Neural cell (in vitro differentiated cells): ENCODE measurements at regions not wholly inside any gene's neighbourhood (a gene's known extent, or its start where the extent isn't known, plus 50 kb on each side); places are given as distances from the start of the nearest gene placed in this dataset.

Experiments
- H2AFZ ChIP-seq: fragments of 200-600, 300-800 bp; sonication (generic), shearing (Covaris generic); 2 replicates; pipeline ENCODE4 v1.6.0; 2014; ENCODE audit warnings: low read depth, mild to moderate bottlenecking, antibody characterized with exemption, low read length, moderate library complexity
- H3F3A ChIP-seq: fragments of 200-600 bp; shearing (Covaris generic); 2 replicates; pipeline ENCODE4 v1.6.1; 2016; ENCODE audit warnings: mild to moderate bottlenecking, moderate library complexity, mixed read lengths, antibody characterized with exemption, low read length; ENCODE audit not compliant: insufficient read depth, poor library complexity, severe bottlenecking
- H3K27ac ChIP-seq: fragments of 200-600, 300-800 bp; sonication (generic), shearing (Covaris generic); 2 replicates; pipeline ENCODE4 v1.5.1; 2014; ENCODE audit warnings: mild to moderate bottlenecking, low read length, moderate library complexity
- H3K27me3 ChIP-seq: fragments of 300-800, 200-600 bp; sonication (generic), shearing (Covaris generic); 2 replicates; pipeline ENCODE4 v1.6.0; 2014; ENCODE audit warnings: mild to moderate bottlenecking, low read depth, low read length, moderate library complexity; ENCODE audit not compliant: insufficient read depth
- H3K36me3 ChIP-seq: fragments of 300-800, 200-600 bp; sonication (generic), shearing (Covaris generic); 2 replicates; pipeline ENCODE4 v1.5.1; 2014; ENCODE audit warnings: mild to moderate bottlenecking, antibody characterized with exemption, low read length, moderate library complexity; ENCODE audit not compliant: insufficient read depth
- H3K4me2 ChIP-seq: fragments of 300-800, 200-600 bp; sonication (generic), shearing (Covaris generic); 2 replicates; pipeline ENCODE4 v1.6.0; 2014; ENCODE audit warnings: mild to moderate bottlenecking, low read length
- H3K4me3 ChIP-seq: fragments of 300-800, 200-600 bp; sonication (generic), shearing (Covaris generic); 2 replicates; pipeline ENCODE4 v1.5.1; 2014; ENCODE audit warnings: mild to moderate bottlenecking, low read length, moderate library complexity
- H3K79me2 ChIP-seq: fragments of 200-600 bp; shearing (Covaris generic); replicated peaks from 2 replicates; pipeline ENCODE4 v1.6.0; 2014; ENCODE audit warnings: mild to moderate bottlenecking, low read length, moderate library complexity; ENCODE audit not compliant: insufficient read depth
- H3K9ac ChIP-seq: fragments of 300-800, 200-600 bp; sonication (generic), shearing (Covaris generic); 2 replicates; pipeline ENCODE4 v1.6.1; 2016; ENCODE audit warnings: mild to moderate bottlenecking, low read length, mixed read lengths
- H3K9me2 ChIP-seq: fragments of 200-600 bp; shearing (Covaris generic); 2 replicates; pipeline ENCODE4 v1.6.1; 2016; ENCODE audit warnings: mild to moderate bottlenecking, low read length, mixed read lengths; ENCODE audit not compliant: insufficient read depth
- H3K9me3 ChIP-seq: fragments of 200-600, 300-800 bp; sonication (generic), shearing (Covaris generic); 2 replicates; pipeline ENCODE4 v1.6.1; 2016; ENCODE audit warnings: mild to moderate bottlenecking, mixed run types, low read length, moderate library complexity, mixed read lengths
- H4K20me1 ChIP-seq: fragments of 200-600 bp; shearing (Covaris generic); 2 replicates; pipeline ENCODE4 v1.6.1; 2016; ENCODE audit warnings: mild to moderate bottlenecking, mixed run types; ENCODE audit not compliant: insufficient read depth
- EP300 ChIP-seq: fragments of 450-650 bp; conservative IDR thresholded peaks from 2 replicates; pipeline ENCODE4 v1.6.1; 2014; ENCODE audit warnings: antibody characterized with exemption, mild to moderate bottlenecking, moderate library complexity; ENCODE audit not compliant: poor library complexity, severe bottlenecking
- EZH2 ChIP-seq: fragments of 200-600, 300-800 bp; shearing (Covaris generic), sonication (generic); IDR thresholded peaks from 2 replicates; pipeline ENCODE4 v1.6.1; 2014; ENCODE audit warnings: antibody characterized with exemption, low read length, borderline replicate concordance, mild to moderate bottlenecking; ENCODE audit not compliant: insufficient read depth, poor library complexity, severe bottlenecking
- MXI1 ChIP-seq: fragments of 450-650 bp; conservative IDR thresholded peaks from 2 replicates; pipeline ENCODE4 v1.6.1; 2014; ENCODE audit warnings: antibody characterized with exemption, mild to moderate bottlenecking; ENCODE audit not compliant: poor library complexity, severe bottlenecking
- POLR2AphosphoS5 ChIP-seq: IDR thresholded peaks from 2 replicates; pipeline ENCODE4 v1.6.1; 2012
- RAD21 ChIP-seq: fragments of 450-650 bp; conservative IDR thresholded peaks from 2 replicates; pipeline ENCODE4 v1.6.1; 2014; ENCODE audit warnings: antibody characterized with exemption, mild to moderate bottlenecking, moderate library complexity
- SMC3 ChIP-seq: fragments of 450-650 bp; conservative IDR thresholded peaks from 2 replicates; pipeline ENCODE4 v1.6.1; 2014; ENCODE audit warnings: antibody characterized with exemption, mild to moderate bottlenecking, moderate library complexity; ENCODE audit not compliant: poor library complexity
- TAF1 ChIP-seq: IDR thresholded peaks from 2 replicates; pipeline ENCODE4 v1.6.1; 2012; ENCODE audit warnings: low read depth
- TF ChIP-seq, protein P1 (sequence below): fragments of 450-650 bp; IDR thresholded peaks from 2 replicates; pipeline ENCODE4 v1.5.1; 2014; ENCODE audit warnings: antibody characterized with exemption, mild to moderate bottlenecking, moderate library complexity; ENCODE audit not compliant: poor library complexity, severe bottlenecking
- TF ChIP-seq, protein P2 (sequence below): IDR thresholded peaks from 2 replicates; pipeline ENCODE4 v1.6.1; 2012; ENCODE audit warnings: borderline replicate concordance

DNA sequence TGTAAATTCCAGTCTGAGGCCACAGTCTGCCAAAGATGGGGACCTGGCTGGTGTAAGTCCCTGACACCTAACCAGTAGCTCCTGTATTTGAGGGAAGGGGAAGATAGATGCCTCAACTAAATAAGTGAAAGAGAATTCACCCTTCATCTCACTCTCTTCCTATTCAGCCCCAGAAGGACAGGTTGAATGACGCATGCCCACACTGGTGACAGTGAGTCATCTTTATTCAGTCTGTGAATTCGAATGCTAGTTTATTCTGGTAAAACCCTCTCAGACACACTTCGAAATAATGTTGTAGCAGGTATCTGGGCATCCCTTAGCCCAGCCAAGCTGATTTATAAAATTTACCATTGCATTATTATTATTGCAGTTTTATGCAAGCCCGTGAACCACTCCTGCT lies 617.0 kb upstream of the PRMT6 start:
- Histone ChIP-seq H3K27ac (no peak overlapping the region), H3K9me2 (no peaks in the 10 kb centered on the region), H3K9me3 (no peaks in the 10 kb centered on the region), H3K4me2 (no peak overlapping the region), H2AFZ (no peak overlapping the region), H3K36me3 (no peaks in the 10 kb centered on the region), H3F3A (no peaks in the 10 kb centered on the region), H3K27me3 (no peaks in the 10 kb centered on the region), H3K79me2 (no peaks in the 10 kb centered on the region), H3K4me3 (no peak overlapping the region), H4K20me1 (no peaks in the 10 kb centered on the region), H3K9ac (no peak overlapping the region)
- no peak for TF ChIP-seq EZH2
- no peak for TF ChIP-seq POLR2AphosphoS5
- TF ChIP-seq MXI1: no peak
- TF ChIP-seq EP300: no peak
- TF ChIP-seq RAD21: no peak

DNA sequence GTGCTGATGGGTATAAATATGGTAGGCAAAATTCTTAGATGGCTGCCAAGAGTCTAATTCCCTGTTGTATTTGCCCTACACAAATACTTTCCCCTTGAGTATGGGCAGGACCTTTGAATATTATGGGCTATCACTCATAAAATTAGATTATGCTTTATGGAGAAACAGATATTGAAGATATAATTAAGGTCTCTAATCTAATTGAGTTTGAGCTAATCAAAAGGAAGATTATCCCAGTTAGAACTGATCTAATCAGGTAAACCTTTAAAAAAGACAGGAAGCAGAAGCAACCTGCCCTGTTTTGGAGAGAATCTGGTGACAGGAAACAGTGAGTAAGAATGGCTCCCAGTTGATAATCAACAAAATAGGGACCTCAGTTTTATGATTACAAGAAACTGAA lies 609.0 kb upstream of the PRMT6 start:
- Histone ChIP-seq H3K79me2 (no peaks in the 10 kb centered on the region), H2AFZ (no peak overlapping the region), H3K9me2 (no peaks in the 10 kb centered on the region), H3K4me2 (no peak overlapping the region), H3K9ac (no peak overlapping the region), H3K4me3 (no peak overlapping the region), H3K27ac (no peak overlapping the region), H3K36me3 (no peaks in the 10 kb centered on the region), H3F3A (no peaks in the 10 kb centered on the region), H3K9me3 (no peaks in the 10 kb centered on the region), H4K20me1 (no peaks in the 10 kb centered on the region), H3K27me3 (no peaks in the 10 kb centered on the region)
- TF ChIP-seq EP300: no peak
- TF ChIP-seq, protein P1, sequence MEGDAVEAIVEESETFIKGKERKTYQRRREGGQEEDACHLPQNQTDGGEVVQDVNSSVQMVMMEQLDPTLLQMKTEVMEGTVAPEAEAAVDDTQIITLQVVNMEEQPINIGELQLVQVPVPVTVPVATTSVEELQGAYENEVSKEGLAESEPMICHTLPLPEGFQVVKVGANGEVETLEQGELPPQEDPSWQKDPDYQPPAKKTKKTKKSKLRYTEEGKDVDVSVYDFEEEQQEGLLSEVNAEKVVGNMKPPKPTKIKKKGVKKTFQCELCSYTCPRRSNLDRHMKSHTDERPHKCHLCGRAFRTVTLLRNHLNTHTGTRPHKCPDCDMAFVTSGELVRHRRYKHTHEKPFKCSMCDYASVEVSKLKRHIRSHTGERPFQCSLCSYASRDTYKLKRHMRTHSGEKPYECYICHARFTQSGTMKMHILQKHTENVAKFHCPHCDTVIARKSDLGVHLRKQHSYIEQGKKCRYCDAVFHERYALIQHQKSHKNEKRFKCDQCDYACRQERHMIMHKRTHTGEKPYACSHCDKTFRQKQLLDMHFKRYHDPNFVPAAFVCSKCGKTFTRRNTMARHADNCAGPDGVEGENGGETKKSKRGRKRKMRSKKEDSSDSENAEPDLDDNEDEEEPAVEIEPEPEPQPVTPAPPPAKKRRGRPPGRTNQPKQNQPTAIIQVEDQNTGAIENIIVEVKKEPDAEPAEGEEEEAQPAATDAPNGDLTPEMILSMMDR: no peak
- TF ChIP-seq POLR2AphosphoS5: no peak
- TF ChIP-seq, protein P2, sequence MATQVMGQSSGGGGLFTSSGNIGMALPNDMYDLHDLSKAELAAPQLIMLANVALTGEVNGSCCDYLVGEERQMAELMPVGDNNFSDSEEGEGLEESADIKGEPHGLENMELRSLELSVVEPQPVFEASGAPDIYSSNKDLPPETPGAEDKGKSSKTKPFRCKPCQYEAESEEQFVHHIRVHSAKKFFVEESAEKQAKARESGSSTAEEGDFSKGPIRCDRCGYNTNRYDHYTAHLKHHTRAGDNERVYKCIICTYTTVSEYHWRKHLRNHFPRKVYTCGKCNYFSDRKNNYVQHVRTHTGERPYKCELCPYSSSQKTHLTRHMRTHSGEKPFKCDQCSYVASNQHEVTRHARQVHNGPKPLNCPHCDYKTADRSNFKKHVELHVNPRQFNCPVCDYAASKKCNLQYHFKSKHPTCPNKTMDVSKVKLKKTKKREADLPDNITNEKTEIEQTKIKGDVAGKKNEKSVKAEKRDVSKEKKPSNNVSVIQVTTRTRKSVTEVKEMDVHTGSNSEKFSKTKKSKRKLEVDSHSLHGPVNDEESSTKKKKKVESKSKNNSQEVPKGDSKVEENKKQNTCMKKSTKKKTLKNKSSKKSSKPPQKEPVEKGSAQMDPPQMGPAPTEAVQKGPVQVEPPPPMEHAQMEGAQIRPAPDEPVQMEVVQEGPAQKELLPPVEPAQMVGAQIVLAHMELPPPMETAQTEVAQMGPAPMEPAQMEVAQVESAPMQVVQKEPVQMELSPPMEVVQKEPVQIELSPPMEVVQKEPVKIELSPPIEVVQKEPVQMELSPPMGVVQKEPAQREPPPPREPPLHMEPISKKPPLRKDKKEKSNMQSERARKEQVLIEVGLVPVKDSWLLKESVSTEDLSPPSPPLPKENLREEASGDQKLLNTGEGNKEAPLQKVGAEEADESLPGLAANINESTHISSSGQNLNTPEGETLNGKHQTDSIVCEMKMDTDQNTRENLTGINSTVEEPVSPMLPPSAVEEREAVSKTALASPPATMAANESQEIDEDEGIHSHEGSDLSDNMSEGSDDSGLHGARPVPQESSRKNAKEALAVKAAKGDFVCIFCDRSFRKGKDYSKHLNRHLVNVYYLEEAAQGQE: no peak
- no peak for TF ChIP-seq RAD21
- no peak for TF ChIP-seq MXI1
- no peak for TF ChIP-seq EZH2
- no peak for TF ChIP-seq SMC3
- TF ChIP-seq TAF1: no peak
